T-cell (primary cell): ENCODE measurements at regions not wholly inside any gene's neighbourhood (a gene's known extent, or its start where the extent isn't known, plus 50 kb on each side); places are given as distances from the start of the nearest gene placed in this dataset.

Source experiments
- ATAC-seq, 4 experiments: fragments of 200-7000 bp in 3 of 4; fragments of 150-1000 bp in 1 of 4; cut with Tn5 transposase; replicated peaks in 1 of 4; 1 replicate in 3 of 4; 2 replicates in 1 of 4; pipeline ENCODE4 v1.10.0; 2021; ENCODE audit warnings: moderate library complexity in 3 of 4, mild to moderate bottlenecking in 2 of 4, moderate number of reproducible peaks in 1 of 4
- CTCF ChIA-PET, 2 donors: fragments of 300-600 bp; sonication (Branson Sonifier 250); formaldehyde crosslinking; loops; one replicate each; lab custom pipeline; 2022; ENCODE audit warnings: antibody characterized with exemption in 2 of 2; lab: Charles Lee
- POLR2A ChIA-PET, 2 donors: fragments of 300-600 bp; sonication (Branson Sonifier 250); formaldehyde crosslinking; loops; one replicate each; lab custom pipeline; 2022; ENCODE audit warnings: antibody characterized with exemption in 2 of 2; lab: Charles Lee
- DNase-seq, 35 experiments: peaks; one replicate each; pipeline versions ENCODE4 v3.0.0 to v3.0.0-alpha.2; 2013 to 2023
- H3K27ac ChIP-seq: one replicate; pipeline ENCODE4 v1.5.1; 2013; ENCODE audit warnings: low read length
- H3K27me3 ChIP-seq, 2 experiments: replicated peaks in 1 of 2; 1 replicate in 1 of 2; 2 replicates in 1 of 2; pipeline versions ENCODE4 v1.6.1 to v1.7.0; 2013; ENCODE audit warnings: low read length in 1 of 2, mixed read lengths in 1 of 2; ENCODE audit not compliant: control insufficient read depth in 2 of 2, insufficient read depth in 2 of 2; ENCODE audit errors: extremely low read depth in 1 of 2
- H3K36me3 ChIP-seq, 2 donors: 1 replicate in 1 of 2; 2 replicates in 1 of 2; pipeline versions ENCODE4 v1.6.1 to v1.7.0; 2013; ENCODE audit warnings: low read length in 1 of 2; ENCODE audit not compliant: control insufficient read depth in 2 of 2, insufficient read depth in 1 of 2; ENCODE audit errors: extremely low read depth in 1 of 2
- H3K4me1 ChIP-seq, 2 experiments: 1 replicate in 1 of 2; 2 replicates in 1 of 2; pipeline versions ENCODE4 v1.6.1 to v1.7.0; 2013; ENCODE audit warnings: low read length in 2 of 2, mixed read lengths in 1 of 2; ENCODE audit not compliant: insufficient read depth in 2 of 2, control insufficient read depth in 1 of 2; ENCODE audit errors: extremely low read depth in 1 of 2
- H3K4me3 ChIP-seq, 2 donors: 1 replicate in 1 of 2; 2 replicates in 1 of 2; pipeline versions ENCODE4 v1.5.1 to v1.7.0; 2013; ENCODE audit warnings: mild to moderate bottlenecking in 2 of 2, low read length in 1 of 2, moderate library complexity in 1 of 2; ENCODE audit not compliant: control insufficient read depth in 1 of 2; ENCODE audit errors: extremely low read depth in 1 of 2
- H3K9me3 ChIP-seq: 2 replicates; pipeline ENCODE4 v1.7.0; 2013
- H3K27ac Mint-ChIP-seq, 2 donors: one replicate each; pipeline ENCODE4 v1.8.0; 2020 to 2021; ENCODE audit warnings: mild to moderate bottlenecking in 2 of 2, mixed read lengths in 2 of 2
- H3K27me3 Mint-ChIP-seq, 2 donors: one replicate each; pipeline ENCODE4 v1.8.0; 2021 to 2022; ENCODE audit warnings: mixed read lengths in 2 of 2
- H3K36me3 Mint-ChIP-seq: one replicate; pipeline ENCODE4 v1.8.0; 2021; ENCODE audit warnings: mixed read lengths
- H3K4me1 Mint-ChIP-seq, 3 donors: one replicate each; pipeline ENCODE4 v1.8.0; 2020 to 2022; ENCODE audit warnings: mixed read lengths in 3 of 3, mild to moderate bottlenecking in 1 of 3
- H3K4me3 Mint-ChIP-seq, 3 donors: one replicate each; pipeline ENCODE4 v1.8.0; 2020 to 2022; ENCODE audit warnings: mild to moderate bottlenecking in 3 of 3, mixed read lengths in 3 of 3, moderate library complexity in 3 of 3
- H3K9me3 Mint-ChIP-seq, 3 donors: one replicate each; pipeline ENCODE4 v1.8.0; 2020 to 2022; ENCODE audit warnings: mixed read lengths in 3 of 3
- WGBS: methylation state at CpG from one replicate; pipeline ENCODE4 v1.1.5; 2013; ENCODE audit warnings: missing lambda C conversion rate; ENCODE audit not compliant: insufficient coverage; 5-methylcytosine and 5-hydroxymethylcytosine counted together

- H3K36me3 Mint-ChIP-seq, result no peaks in the 10 kb centered on the region
- ATAC-seq (no peak), DNase-seq (no peak)
- H3K4me3 Mint-ChIP-seq, result no peak overlapping the region
- no peaks in the 10 kb centered on the region for H3K4me1 Mint-ChIP-seq
- POLR2A ChIA-PET, result no interaction called here
- H3K9me3 Mint-ChIP-seq, result peaks cover 0 to 8% (median 3%) of the 10 kb centered on the region in 3 donors
- no peak overlapping the region for H3K27ac Mint-ChIP-seq
- Histone ChIP-seq H3K4me1 (no peaks in the 10 kb centered on the region), H3K4me3 (no peak overlapping the region), H3K27ac (no peak overlapping the region), H3K36me3 (no peaks in the 10 kb centered on the region), H3K27me3 (peaks cover 0 to 4% of the 10 kb centered on the region in 2 experiments), H3K9me3 (no peaks in the 10 kb centered on the region)
- H3K27me3 Mint-ChIP-seq, result no peaks in the 10 kb centered on the region
- CTCF ChIA-PET, result no interaction called here
These were observed 95.6 kb upstream of the ACVR1 start for GRCh38 chr2:157971702-157972101.

- CTCF ChIA-PET, result no interaction called here
- H3K9me3 Mint-ChIP-seq, result peaks cover 0 to 3% (median 0%) of the 10 kb centered on the region in 3 donors
- H3K4me3 Mint-ChIP-seq, result no peak overlapping the region
- DNase-seq (no peak), ATAC-seq (no peak)
- no peaks in the 10 kb centered on the region for H3K27me3 Mint-ChIP-seq
- Histone ChIP-seq H3K27ac (no peak overlapping the region), H3K9me3 (no peaks in the 10 kb centered on the region), H3K36me3 (no peaks in the 10 kb centered on the region), H3K4me1 (no peaks in the 10 kb centered on the region), H3K27me3 (peaks cover 0 to 4% of the 10 kb centered on the region in 2 experiments), H3K4me3 (no peak overlapping the region)
- no peaks in the 10 kb centered on the region for H3K36me3 Mint-ChIP-seq
- no peak overlapping the region for H3K27ac Mint-ChIP-seq
- H3K4me1 Mint-ChIP-seq, result no peaks in the 10 kb centered on the region
- POLR2A ChIA-PET, result no interaction called here
- WGBS, result 91% methylated on average over 21 of the region's 21 CpGs
These were observed 91.7 kb upstream of the ACVR1 start for GRCh38 chr2:157967856-157968255.

GRCh38 chr2:157959249-157959648 lies 83.1 kb upstream of the ACVR1 start:
- H3K36me3 Mint-ChIP-seq, result peaks cover 2% of the 10 kb centered on the region
- H3K9me3 Mint-ChIP-seq, result peaks cover 12 to 30% (median 27%) of the 10 kb centered on the region in 3 donors
- H3K4me1 Mint-ChIP-seq, result no peaks in the 10 kb centered on the region
- H3K9me3 ChIP-seq, result no peaks in the 10 kb centered on the region
- no peaks in the 10 kb centered on the region for H3K4me1 ChIP-seq
- H3K27me3 ChIP-seq, result no peaks in the 10 kb centered on the region
- H3K27me3 Mint-ChIP-seq, result no peaks in the 10 kb centered on the region
- POLR2A ChIA-PET, result no interaction called here
- H3K4me3 Mint-ChIP-seq, result no peak overlapping the region
- DNase-seq (no peak), ATAC-seq (no peak)
- WGBS, result 94% methylated on average over 3 of the region's 3 CpGs
- CTCF ChIA-PET, result no interaction called here
- no peak overlapping the region for H3K27ac ChIP-seq
- H3K4me3 ChIP-seq, result no peak overlapping the region
- H3K36me3 ChIP-seq, result no peaks in the 10 kb centered on the region
- no peak overlapping the region for H3K27ac Mint-ChIP-seq

GRCh38 chr2:157957596-157957995 lies 81.5 kb upstream of the ACVR1 start:
- Histone ChIP-seq H3K27me3 (no peaks in the 10 kb centered on the region), H3K36me3 (no peaks in the 10 kb centered on the region), H3K4me1 (no peaks in the 10 kb centered on the region), H3K27ac (no peak overlapping the region), H3K4me3 (no peak overlapping the region), H3K9me3 (no peaks in the 10 kb centered on the region)
- H3K9me3 Mint-ChIP-seq, result peaks cover 12 to 30% (median 27%) of the 10 kb centered on the region in 3 donors
- peaks cover 2% of the 10 kb centered on the region for H3K36me3 Mint-ChIP-seq
- no peaks in the 10 kb centered on the region for H3K4me1 Mint-ChIP-seq
- WGBS, result no CpG with 5 or more reads among the region's 3 CpGs
- H3K27ac Mint-ChIP-seq, result no peak overlapping the region
- no peaks in the 10 kb centered on the region for H3K27me3 Mint-ChIP-seq
- CTCF ChIA-PET, result interaction anchor here in 1 of 2 donors (0.5 kb wide), 1 partner anchor 460 kb away, joined by 3 read pairs; no protein-coding TSS in a partner anchor
- no peak for ATAC-seq
- DNase-seq, result no peak
- POLR2A ChIA-PET, result no interaction called here
- H3K4me3 Mint-ChIP-seq, result no peak overlapping the region

- H3K36me3 Mint-ChIP-seq, result no peaks in the 10 kb centered on the region
- Histone ChIP-seq H3K4me1 (no peaks in the 10 kb centered on the region), H3K36me3 (no peaks in the 10 kb centered on the region), H3K27ac (no peak overlapping the region), H3K9me3 (no peaks in the 10 kb centered on the region), H3K4me3 (no peak overlapping the region), H3K27me3 (no peaks in the 10 kb centered on the region)
- ATAC-seq (no peak), DNase-seq (no peak)
- WGBS, result 65% methylated on average over 3 of the region's 4 CpGs
- no peak overlapping the region for H3K4me3 Mint-ChIP-seq
- H3K9me3 Mint-ChIP-seq, result peaks cover 0 to 14% (median 10%) of the 10 kb centered on the region in 3 donors
- no peak overlapping the region for H3K27ac Mint-ChIP-seq
- POLR2A ChIA-PET, result no interaction called here
- peaks cover 0 to 8% (median 3%) of the 10 kb centered on the region in 3 donors for H3K4me1 Mint-ChIP-seq
- CTCF ChIA-PET, result no interaction called here
- no peaks in the 10 kb centered on the region for H3K27me3 Mint-ChIP-seq
These were observed 76.4 kb upstream of the ACVR1 start for GRCh38 chr2:157952558-157952957.

GRCh38 chr2:157948856-157949255 lies 72.7 kb upstream of the ACVR1 start:
- Histone ChIP-seq H3K27ac (no peak overlapping the region), H3K9me3 (no peaks in the 10 kb centered on the region), H3K36me3 (no peaks in the 10 kb centered on the region), H3K27me3 (no peaks in the 10 kb centered on the region), H3K4me1 (no peaks in the 10 kb centered on the region), H3K4me3 (no peak overlapping the region)
- Mint-ChIP-seq H3K4me3 (no peak overlapping the region), H3K36me3 (no peaks in the 10 kb centered on the region), H3K27me3 (no peaks in the 10 kb centered on the region), H3K9me3 (peaks cover 0 to 4% (median 0%) of the 10 kb centered on the region in 3 donors), H3K4me1 (peaks cover 0 to 8% (median 3%) of the 10 kb centered on the region in 3 donors), H3K27ac (no peak overlapping the region)
- no peak for DNase-seq
- POLR2A ChIA-PET, result interaction anchor here in 1 of 2 donors (0.6 kb wide), 1 partner anchor 130 kb away, joined by 3 read pairs; no protein-coding TSS in a partner anchor
- CTCF ChIA-PET, result no interaction called here
- no peak for ATAC-seq
